ENCODE measurements at regions not wholly inside any gene's neighbourhood (a gene's known extent, or its start where the extent isn't known, plus 50 kb on each side); places are given as distances from the start of the nearest gene placed in this dataset.

DNA sequence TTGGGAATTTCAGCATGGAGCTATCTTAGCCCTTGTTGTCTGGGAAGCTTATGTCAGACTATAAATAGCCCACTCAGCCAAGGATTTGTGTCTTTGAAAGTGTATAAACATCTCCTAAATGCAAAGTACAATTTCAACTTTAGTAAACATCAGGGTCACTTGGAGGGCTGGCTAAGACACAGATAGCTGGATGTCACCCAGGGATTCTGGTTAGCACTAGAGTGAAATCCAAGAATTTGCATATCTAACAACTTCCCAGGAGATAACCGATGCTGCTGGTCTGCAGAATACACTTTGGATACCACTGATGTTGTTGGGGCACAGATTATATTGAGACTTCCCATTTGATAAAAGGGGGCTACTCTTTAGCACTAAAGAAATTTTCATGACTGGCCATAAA, 130.9 kb downstream of the PAX1 start:
- no peak for TF ChIP-seq POLR2A (IDR thresholded peaks at IDR 0.05)
- TF ChIP-seq CTCF (IDR thresholded peaks at IDR 0.05): no peak
- no peak for TF ChIP-seq EP300 (IDR thresholded peaks at IDR 0.05)

Data from upper lobe of left lung (tissue), 4 donors.